Dendritic cell treated with granulocyte-macrophage colony-stimulating factor and Interleukin-4, amounts not matched to agents 40 ng/mL and 50 ng/mL, for 4 days (primary cell): ENCODE measurements at regions not wholly inside any gene's neighbourhood (a gene's known extent, or its start where the extent isn't known, plus 50 kb on each side); places are given as distances from the start of the nearest gene placed in this dataset.

Experiments
- H3K27ac Mint-ChIP-seq: one replicate; pipeline ENCODE4 v1.8.0; 2022; ENCODE audit warnings: mild to moderate bottlenecking, mixed read lengths
- H3K27me3 Mint-ChIP-seq: one replicate; pipeline ENCODE4 v1.8.0; 2022; ENCODE audit warnings: mild to moderate bottlenecking, mixed read lengths
- H3K36me3 Mint-ChIP-seq: one replicate; pipeline ENCODE4 v1.8.0; 2022; ENCODE audit warnings: low read depth, mixed read lengths
- H3K4me1 Mint-ChIP-seq: one replicate; pipeline ENCODE4 v1.8.0; 2022; ENCODE audit warnings: low read depth, mixed read lengths
- H3K4me3 Mint-ChIP-seq: one replicate; pipeline ENCODE4 v1.8.0; 2022; ENCODE audit warnings: mild to moderate bottlenecking, moderate library complexity, mixed read lengths
- H3K9me3 Mint-ChIP-seq: one replicate; pipeline ENCODE4 v1.8.0; 2022; ENCODE audit warnings: mixed read lengths
- intact Hi-C: fragments of 100-400 bp; cut with micrococcal nuclease; formaldehyde crosslinking; loops from one replicate; pipeline ENCODE4 v1.15.0; 2022

DNA sequence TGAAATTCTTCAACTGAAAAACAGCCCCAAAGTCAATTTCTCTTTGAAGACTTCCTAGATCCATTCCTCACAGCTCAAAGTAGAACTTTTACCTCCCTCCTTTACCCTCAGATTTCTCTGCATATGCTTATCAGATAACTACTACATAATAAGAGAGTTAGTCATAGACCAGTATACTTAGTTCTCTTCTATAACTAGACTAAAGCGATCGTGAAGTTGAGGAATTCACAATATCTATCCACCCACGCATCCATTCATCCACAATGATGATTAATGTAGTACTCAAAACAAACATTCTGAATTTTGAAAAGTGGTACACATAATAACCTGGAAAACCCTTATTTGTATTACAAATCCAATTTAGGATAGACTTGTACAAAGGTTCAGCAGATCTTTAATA lies 800.9 kb upstream of the TENM4 start:
- H3K36me3 Mint-ChIP-seq, result no peaks in the 10 kb centered on the region
- H3K9me3 Mint-ChIP-seq, result peaks cover 42% of the 10 kb centered on the region
- no peak overlapping the region for H3K27ac Mint-ChIP-seq
- intact Hi-C loops, result no loop called here
- H3K4me3 Mint-ChIP-seq, result no peak overlapping the region
- no peaks in the 10 kb centered on the region for H3K27me3 Mint-ChIP-seq
- no peaks in the 10 kb centered on the region for H3K4me1 Mint-ChIP-seq

DNA sequence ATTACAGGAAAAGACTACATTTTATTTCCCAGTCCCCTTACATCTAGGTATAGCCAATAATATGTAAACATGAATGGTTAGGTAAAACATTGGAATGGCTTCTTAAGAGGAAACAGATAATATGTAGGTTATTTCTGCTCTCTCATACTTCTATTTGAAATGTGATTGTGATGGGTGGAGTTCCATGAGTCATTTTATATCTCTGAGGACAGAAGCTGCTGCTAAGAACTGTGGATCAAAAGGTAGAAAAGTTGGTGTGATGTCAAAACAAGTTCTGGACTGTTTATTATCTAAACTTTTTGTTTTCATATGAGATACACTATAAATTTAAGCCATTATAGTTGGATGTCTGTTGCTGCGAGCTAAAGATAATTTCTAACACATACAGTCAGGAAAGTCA lies 799.4 kb upstream of the TENM4 start:
- Mint-ChIP-seq H3K9me3 (peaks cover 44% of the 10 kb centered on the region), H3K4me3 (no peak overlapping the region), H3K36me3 (no peaks in the 10 kb centered on the region), H3K27ac (no peak overlapping the region), H3K27me3 (no peaks in the 10 kb centered on the region), H3K4me1 (no peaks in the 10 kb centered on the region)
- intact Hi-C loops, result no loop called here

DNA sequence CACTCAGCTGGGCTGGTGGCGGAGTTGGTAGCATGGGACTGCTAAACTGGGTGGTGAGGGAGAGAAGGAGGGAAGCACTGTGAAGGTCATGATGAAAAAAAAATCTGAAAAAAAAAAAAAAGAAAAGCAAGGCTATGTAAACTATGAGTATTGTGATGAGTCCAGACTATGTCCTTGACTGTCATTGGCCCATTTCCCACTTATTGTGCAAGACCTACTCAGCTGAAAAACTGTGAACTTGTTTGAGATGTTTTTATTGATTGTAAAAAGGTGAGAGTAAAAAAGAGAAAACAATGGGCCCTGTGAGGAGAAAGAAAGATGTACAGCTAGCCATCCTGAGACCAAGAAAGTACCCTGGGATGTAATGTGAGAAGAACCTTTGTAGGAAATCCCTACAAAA lies 798.4 kb upstream of the TENM4 start:
- no peaks in the 10 kb centered on the region for H3K4me1 Mint-ChIP-seq
- no peak overlapping the region for H3K27ac Mint-ChIP-seq
- no peaks in the 10 kb centered on the region for H3K36me3 Mint-ChIP-seq
- intact Hi-C loops, result no loop called here
- peaks cover 44% of the 10 kb centered on the region for H3K9me3 Mint-ChIP-seq
- no peak overlapping the region for H3K4me3 Mint-ChIP-seq
- no peaks in the 10 kb centered on the region for H3K27me3 Mint-ChIP-seq

DNA sequence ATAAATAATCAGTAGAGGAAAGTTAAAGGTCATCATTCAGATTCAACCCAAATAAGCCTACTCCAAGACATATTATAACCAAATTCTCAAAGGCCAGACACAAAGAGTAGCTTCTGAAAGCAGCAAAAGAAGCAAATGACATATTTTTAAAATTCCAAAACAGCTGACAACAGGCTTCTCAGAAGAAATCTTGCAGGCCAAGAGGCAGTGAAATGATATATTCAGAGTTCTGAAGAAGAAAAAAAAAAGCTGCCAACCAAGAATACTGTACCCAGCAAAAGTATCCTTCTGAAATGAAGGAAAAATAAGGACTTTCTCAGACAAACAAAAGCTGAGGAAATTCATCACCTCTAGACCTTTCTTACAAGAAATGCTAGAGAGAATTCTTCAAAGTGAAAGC lies 787.1 kb upstream of the TENM4 start:
- Mint-ChIP-seq H3K4me1 (no peaks in the 10 kb centered on the region), H3K27ac (no peak overlapping the region), H3K27me3 (no peaks in the 10 kb centered on the region), H3K4me3 (no peak overlapping the region), H3K36me3 (no peaks in the 10 kb centered on the region), H3K9me3 (peaks cover 44% of the 10 kb centered on the region)
- intact Hi-C loops, result no loop called here

DNA sequence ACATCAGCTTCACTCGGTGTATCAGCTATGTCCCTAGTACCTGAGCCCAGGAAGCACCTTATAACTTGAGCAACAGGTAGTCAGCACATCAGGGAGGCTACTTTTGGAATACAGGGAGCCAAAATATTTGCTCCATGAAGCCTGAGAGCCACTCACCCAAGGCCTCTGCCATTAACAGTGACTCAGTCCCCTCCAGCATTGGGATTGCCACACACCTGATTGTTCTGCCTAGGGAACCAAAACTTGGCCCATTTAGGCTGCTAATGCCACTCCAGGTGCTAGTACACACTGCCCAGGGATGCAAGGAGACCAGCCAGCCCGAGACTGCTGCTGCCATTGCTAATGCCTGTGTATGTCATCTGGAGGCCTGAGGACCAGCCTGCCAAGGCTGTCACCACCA lies 773.6 kb upstream of the TENM4 start:
- Mint-ChIP-seq H3K27me3 (no peaks in the 10 kb centered on the region), H3K27ac (no peak overlapping the region), H3K9me3 (peaks cover 37% of the 10 kb centered on the region), H3K36me3 (no peaks in the 10 kb centered on the region), H3K4me3 (no peak overlapping the region), H3K4me1 (no peaks in the 10 kb centered on the region)
- intact Hi-C loops, result no loop called here

DNA sequence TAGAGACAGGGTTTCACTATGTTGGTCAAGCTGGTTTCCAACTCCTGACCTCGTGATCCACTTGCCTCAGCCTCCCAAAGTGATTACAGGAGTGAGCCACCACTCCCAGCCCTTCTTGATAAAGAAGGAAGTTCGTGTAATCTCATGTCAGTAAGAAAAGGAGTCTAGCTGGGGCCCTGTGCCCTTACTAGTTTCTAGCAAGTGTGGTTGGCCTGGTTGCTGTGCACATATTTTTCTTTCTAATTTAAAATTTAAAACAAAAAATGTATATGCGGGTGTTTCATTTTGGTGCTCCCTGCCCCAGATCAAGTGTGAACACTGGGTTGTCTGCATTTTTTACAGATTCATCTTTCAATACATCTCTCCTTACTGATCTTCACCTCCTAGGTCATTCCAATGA lies 770.8 kb upstream of the TENM4 start:
- intact Hi-C loops, result no loop called here
- Mint-ChIP-seq H3K4me1 (no peaks in the 10 kb centered on the region), H3K27ac (no peak overlapping the region), H3K4me3 (no peak overlapping the region), H3K9me3 (peaks cover 32% of the 10 kb centered on the region), H3K36me3 (no peaks in the 10 kb centered on the region), H3K27me3 (no peaks in the 10 kb centered on the region)

DNA sequence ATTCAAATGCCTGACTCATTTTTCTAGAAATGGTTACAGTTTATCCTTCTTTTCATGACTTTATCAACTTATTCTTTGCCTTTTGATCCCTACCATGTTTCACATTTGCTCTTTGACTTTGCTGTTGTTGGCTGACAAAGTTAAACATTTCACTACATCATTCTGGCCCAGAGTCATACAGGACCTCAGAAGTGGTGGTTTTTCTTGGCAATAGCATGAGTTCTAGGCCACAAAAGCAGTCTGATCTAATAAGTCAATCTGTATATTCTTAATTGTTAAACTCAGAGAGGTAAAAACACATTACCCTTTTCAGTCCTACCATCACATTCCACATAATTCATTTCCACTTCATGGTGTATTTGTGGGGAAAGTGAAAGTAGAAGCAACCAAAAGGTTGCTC lies 763.2 kb upstream of the TENM4 start:
- Mint-ChIP-seq H3K9me3 (no peaks in the 10 kb centered on the region), H3K27me3 (no peaks in the 10 kb centered on the region), H3K4me3 (no peak overlapping the region), H3K4me1 (no peaks in the 10 kb centered on the region), H3K27ac (no peak overlapping the region), H3K36me3 (no peaks in the 10 kb centered on the region)
- intact Hi-C loops, result no loop called here

DNA sequence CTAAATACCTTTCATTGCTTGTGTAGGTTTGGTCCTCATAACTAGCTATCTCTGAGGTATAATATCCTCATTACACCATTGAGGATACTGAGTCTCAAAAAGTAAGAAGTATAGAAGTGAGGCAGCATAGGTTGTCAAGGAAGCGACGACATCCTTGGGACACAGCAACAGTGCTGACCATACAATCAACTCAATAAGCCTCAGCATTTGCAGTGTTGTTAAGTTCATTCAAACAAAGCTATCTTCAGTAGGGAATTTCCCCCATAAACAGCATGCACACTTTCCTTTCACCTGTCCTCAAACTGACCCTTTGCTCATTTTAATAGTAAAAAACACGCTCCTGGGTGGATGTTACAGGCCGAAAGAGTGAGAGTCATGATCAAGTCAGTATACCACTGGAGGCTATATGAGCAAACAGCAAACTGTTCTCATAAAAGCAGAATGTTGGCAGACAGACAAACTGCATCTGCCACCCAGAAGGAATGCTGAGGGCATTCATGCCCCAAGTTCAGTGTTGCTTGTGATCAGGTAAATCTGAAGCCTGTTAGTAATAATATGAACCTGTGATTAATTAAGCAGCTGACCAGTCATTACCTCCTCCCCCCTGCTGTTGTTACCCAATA lies 756.2 kb upstream of the TENM4 start:
- H3K36me3 Mint-ChIP-seq, result no peaks in the 10 kb centered on the region
- no peaks in the 10 kb centered on the region for H3K9me3 Mint-ChIP-seq
- H3K27ac Mint-ChIP-seq, result no peak overlapping the region
- no peak overlapping the region for H3K4me3 Mint-ChIP-seq
- H3K27me3 Mint-ChIP-seq, result no peaks in the 10 kb centered on the region
- H3K4me1 Mint-ChIP-seq, result no peaks in the 10 kb centered on the region
- intact Hi-C loops, result no loop called here

DNA sequence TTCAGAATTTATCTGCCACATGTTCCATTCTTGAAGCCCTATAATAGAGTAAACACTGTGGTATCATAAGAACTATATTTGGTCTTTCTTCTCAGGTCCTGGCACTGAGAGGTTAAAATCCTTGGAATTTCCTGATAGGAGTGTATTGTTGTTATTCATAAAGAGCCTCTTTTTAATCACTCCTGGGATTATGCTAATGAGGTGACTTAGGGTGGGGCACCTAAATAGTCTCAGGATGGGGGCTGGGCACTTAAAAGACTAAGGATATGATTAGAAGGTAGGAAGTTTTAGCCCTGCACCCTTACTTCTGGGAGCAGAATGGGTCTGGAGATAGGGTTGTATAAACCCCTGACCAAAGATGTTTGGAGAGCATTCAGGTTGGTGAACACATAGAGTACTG lies 755.2 kb upstream of the TENM4 start:
- no peaks in the 10 kb centered on the region for H3K27me3 Mint-ChIP-seq
- no peak overlapping the region for H3K4me3 Mint-ChIP-seq
- no peak overlapping the region for H3K27ac Mint-ChIP-seq
- H3K36me3 Mint-ChIP-seq, result no peaks in the 10 kb centered on the region
- intact Hi-C loops, result no loop called here
- H3K4me1 Mint-ChIP-seq, result no peaks in the 10 kb centered on the region
- H3K9me3 Mint-ChIP-seq, result no peaks in the 10 kb centered on the region

DNA sequence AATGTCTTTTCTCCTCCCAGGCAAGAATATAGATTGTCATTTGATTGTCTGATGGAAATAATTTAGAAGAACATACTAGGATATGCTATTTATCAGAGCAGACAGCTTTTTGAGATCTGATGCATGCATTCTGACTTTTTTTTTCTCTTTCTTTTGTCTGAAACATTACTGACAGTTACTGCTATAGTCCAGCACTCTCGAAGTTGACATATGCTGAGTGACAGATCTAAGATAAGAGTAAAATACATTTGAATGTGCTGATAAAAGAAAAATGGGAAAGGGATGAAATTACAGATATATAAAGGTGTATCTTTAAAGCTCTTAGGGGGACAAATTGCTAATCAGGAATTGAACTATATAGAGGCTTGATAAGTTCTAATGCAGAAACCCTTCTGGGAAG lies 753.8 kb upstream of the TENM4 start:
- Mint-ChIP-seq H3K4me1 (no peaks in the 10 kb centered on the region), H3K4me3 (no peak overlapping the region), H3K27me3 (no peaks in the 10 kb centered on the region), H3K27ac (no peak overlapping the region), H3K9me3 (no peaks in the 10 kb centered on the region), H3K36me3 (no peaks in the 10 kb centered on the region)
- intact Hi-C loops, result no loop called here

DNA sequence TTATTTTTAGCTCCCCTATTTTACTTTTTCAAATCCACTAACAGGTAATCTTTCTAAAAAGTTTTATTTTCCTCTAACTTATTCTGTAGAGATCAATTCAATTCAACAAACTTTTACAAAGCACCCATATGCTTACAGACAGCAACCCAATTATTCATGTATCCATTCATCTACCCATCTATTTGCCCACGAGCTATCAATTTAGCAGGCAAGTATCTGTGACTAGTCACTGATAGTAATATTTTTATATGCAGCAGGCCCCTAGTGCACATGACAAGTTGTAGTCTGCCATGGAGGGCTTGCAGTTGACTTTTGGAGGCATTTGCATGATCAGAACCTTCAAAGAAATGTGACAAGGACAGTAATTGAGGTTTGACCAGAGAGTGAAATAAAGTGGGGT lies 753.2 kb upstream of the TENM4 start:
- intact Hi-C loops, result no loop called here
- H3K9me3 Mint-ChIP-seq, result no peaks in the 10 kb centered on the region

DNA sequence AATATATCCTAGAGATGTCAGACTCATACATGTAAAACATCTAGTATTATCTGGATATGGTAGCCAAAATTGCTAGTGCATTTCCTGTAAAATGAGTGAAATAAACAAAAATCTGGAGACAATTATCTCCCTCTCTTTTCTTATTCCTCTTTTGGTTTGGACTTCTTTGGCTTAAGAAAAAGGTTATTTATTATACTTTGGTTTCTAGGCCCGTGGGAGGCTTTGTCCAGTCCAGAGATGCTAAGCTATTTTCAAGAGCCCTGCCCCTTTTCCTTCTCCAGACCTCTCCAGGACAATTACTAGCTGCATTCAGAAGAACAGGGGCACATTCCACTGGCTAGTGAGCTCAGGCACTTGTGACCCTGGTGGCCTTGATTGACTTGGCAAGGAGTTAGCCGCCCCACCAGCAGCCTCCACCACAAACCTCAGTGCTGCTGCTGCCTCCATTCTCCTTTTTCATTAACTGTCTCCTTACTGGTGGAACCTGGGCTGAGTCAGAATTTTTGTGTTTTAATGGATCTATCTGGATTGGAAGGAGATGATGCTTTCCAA lies 747.3 kb upstream of the TENM4 start:
- intact Hi-C loops, result no loop called here
- no peak overlapping the region for H3K4me3 Mint-ChIP-seq
- H3K9me3 Mint-ChIP-seq, result no peaks in the 10 kb centered on the region
- no peaks in the 10 kb centered on the region for H3K27me3 Mint-ChIP-seq
- H3K4me1 Mint-ChIP-seq, result no peaks in the 10 kb centered on the region
- H3K36me3 Mint-ChIP-seq, result no peaks in the 10 kb centered on the region
- H3K27ac Mint-ChIP-seq, result no peak overlapping the region

More for the DNA sequence above, 753.2 kb upstream of the TENM4 start:
- H3K4me1 Mint-ChIP-seq, result no peaks in the 10 kb centered on the region
- H3K27me3 Mint-ChIP-seq, result no peaks in the 10 kb centered on the region
- no peak overlapping the region for H3K27ac Mint-ChIP-seq
- H3K36me3 Mint-ChIP-seq, result no peaks in the 10 kb centered on the region
- H3K4me3 Mint-ChIP-seq, result no peak overlapping the region

DNA sequence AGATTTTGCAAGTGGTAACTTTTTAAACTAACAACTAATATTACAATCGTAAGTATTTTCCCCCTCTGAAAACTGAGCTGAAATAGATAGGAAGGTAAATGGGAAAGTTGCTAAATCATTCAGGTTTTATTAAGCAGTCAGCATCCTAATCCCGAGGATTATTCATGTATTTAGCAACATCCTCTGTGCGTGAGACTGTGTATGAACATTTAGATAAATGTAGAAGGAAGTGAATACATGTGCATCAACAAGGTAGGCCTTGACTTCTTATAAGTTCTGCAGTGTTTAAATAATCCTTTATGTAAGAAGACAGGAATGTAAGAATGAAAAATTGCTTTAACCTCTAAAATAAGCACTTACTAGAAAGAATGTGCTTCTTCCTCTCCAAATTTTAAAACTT lies 745.9 kb upstream of the TENM4 start:
- Mint-ChIP-seq H3K9me3 (no peaks in the 10 kb centered on the region), H3K27ac (no peak overlapping the region), H3K4me1 (no peaks in the 10 kb centered on the region), H3K4me3 (no peak overlapping the region), H3K36me3 (no peaks in the 10 kb centered on the region), H3K27me3 (no peaks in the 10 kb centered on the region)
- intact Hi-C loops, result no loop called here

DNA sequence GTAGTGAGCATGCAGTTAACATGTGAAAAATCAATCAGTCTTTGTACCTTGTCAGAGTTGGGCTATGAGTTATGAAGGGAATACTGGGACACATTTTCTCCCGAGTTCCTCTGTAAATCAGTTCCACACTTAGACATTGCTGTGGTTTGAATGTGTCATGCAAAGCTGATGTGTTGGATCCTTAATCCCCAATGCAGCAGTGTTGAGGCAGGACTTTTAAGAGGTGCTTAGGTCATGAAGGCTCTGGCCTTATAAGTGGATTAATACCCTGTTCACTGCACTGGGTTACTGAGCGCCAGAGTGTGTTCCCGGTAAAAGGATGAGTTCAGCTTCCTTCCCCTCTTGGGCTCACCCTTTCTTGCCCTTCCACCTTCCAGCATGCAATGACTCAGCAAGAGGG lies 742.1 kb upstream of the TENM4 start:
- H3K4me1 Mint-ChIP-seq, result no peaks in the 10 kb centered on the region
- peaks cover 13% of the 10 kb centered on the region for H3K9me3 Mint-ChIP-seq
- H3K27ac Mint-ChIP-seq, result no peak overlapping the region
- H3K4me3 Mint-ChIP-seq, result no peak overlapping the region
- no peaks in the 10 kb centered on the region for H3K27me3 Mint-ChIP-seq
- intact Hi-C loops, result no loop called here
- H3K36me3 Mint-ChIP-seq, result no peaks in the 10 kb centered on the region

DNA sequence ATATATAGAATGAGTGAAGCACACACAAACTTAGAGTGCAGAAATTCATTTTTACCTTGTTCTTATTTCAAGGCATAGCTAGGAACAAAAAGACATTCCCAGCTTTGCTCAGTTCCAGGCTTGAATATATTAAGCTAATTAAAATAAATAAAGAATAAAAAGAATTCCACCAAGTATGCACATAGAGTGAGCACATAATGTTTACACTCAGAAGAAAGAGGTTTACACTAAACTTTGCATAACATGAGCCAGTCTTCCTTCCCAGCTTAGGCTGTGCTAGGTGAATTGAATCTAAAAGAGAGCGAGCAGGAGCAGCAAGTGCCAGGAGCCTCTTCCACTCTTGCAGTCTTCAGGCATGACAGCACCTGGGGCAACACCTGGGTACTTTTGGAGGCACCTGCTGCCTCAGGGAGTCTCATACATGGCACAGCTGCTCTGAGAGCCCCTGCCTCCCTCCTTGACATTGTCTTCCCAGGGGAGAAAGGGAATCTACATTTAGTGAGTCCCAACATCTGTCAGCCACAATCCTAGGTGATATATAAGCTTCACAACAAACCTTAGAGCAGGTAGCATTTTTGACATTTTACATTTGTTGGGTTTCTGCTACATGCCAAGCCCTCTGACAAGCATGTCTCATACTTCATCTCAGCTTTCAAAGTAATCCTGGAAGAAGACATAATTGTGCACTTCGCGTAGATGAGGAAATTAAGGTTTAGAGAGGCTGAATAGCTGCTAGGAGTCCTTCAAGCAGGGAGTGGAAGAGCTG lies 732.7 kb upstream of the TENM4 start:
- intact Hi-C loops, result no loop called here
- Mint-ChIP-seq H3K36me3 (no peaks in the 10 kb centered on the region), H3K27ac (no peak overlapping the region), H3K4me1 (peaks cover 7% of the 10 kb centered on the region), H3K4me3 (no peak overlapping the region), H3K9me3 (peaks cover 14% of the 10 kb centered on the region), H3K27me3 (no peaks in the 10 kb centered on the region)
